IMR-90 (cell line): ENCODE measurements at regions not wholly inside any gene's neighbourhood (a gene's known extent, or its start where the extent isn't known, plus 50 kb on each side); places are given as distances from the start of the nearest gene placed in this dataset.
"Not testable (repeated sequence)": the region's sequence is repeated elsewhere in the genome, so short reads cannot be mapped to it uniquely, and the experiment has no call there.

Experiments
- ATAC-seq: fragments of 200-7000 bp; cut with Tn5 transposase; 2 replicates; pipeline ENCODE4 v1.9.1; 2020; ENCODE audit warnings: low read depth, mild to moderate bottlenecking, moderate library complexity
- BruUV-seq: library from RNA; stranded (reverse); fragments of 400-500 nt; replicated peaks from 2 replicates; lab custom pipeline; 2021; lab: Mats Ljungman, UMichigan
- CTCF ChIA-PET: fragments of 300-600 bp; formaldehyde crosslinking; extraction: SDS; loops from one replicate; lab custom pipeline; 2021; ENCODE audit warnings: antibody characterized with exemption; lab: Yijun Ruan, JAX
- POLR2A ChIA-PET: fragments of 300-600 bp; sonication (Branson Sonifier 250); formaldehyde crosslinking; loops from one replicate; lab custom pipeline; 2022; ENCODE audit warnings: antibody characterized with exemption; ENCODE audit not compliant: unreplicated experiment; lab: Charles Lee
- DNase-seq: peaks from one replicate; pipeline ENCODE4 v3.0.0; 2013
- H2AFZ ChIP-seq: replicated peaks from 2 replicates; pipeline ENCODE3; 2013; ENCODE audit warnings: low read length, mild to moderate bottlenecking; ENCODE audit not compliant: poor library complexity
- H2AK5ac ChIP-seq: 2 replicates; pipeline ENCODE4 v1.6.1; 2013; ENCODE audit warnings: low read depth, low read length, inconsistent platforms
- H2AK9ac ChIP-seq: replicated peaks from 2 replicates; pipeline ENCODE3; 2013; ENCODE audit warnings: mild to moderate bottlenecking, low read depth, low read length, moderate library complexity; ENCODE audit not compliant: poor library complexity
- H2BK120ac ChIP-seq: 2 replicates; pipeline ENCODE4 v1.6.1; 2013; ENCODE audit warnings: low read depth, low read length, inconsistent platforms
- H2BK15ac ChIP-seq: 3 replicates; pipeline ENCODE4 v1.6.1; 2013; ENCODE audit warnings: low read depth, low read length, inconsistent platforms
- H2BK20ac ChIP-seq: 2 replicates; pipeline ENCODE4 v1.6.1; 2013; ENCODE audit warnings: low read depth, mild to moderate bottlenecking, inconsistent platforms, low read length, moderate library complexity
- H2BK5ac ChIP-seq: 2 replicates; pipeline ENCODE4 v1.6.1; 2013; ENCODE audit warnings: mild to moderate bottlenecking, low read depth, low read length, inconsistent platforms; ENCODE audit not compliant: poor library complexity, severe bottlenecking
- H3K14ac ChIP-seq: replicated peaks from 2 replicates; pipeline ENCODE4 v1.6.1; 2013; ENCODE audit warnings: low read depth, low read length, inconsistent platforms
- H3K18ac ChIP-seq: 2 replicates; pipeline ENCODE4 v1.6.1; 2013; ENCODE audit warnings: low read depth, low read length, control low read depth
- H3K23ac ChIP-seq: 2 replicates; pipeline ENCODE4 v1.6.1; 2013; ENCODE audit warnings: low read depth, low read length, inconsistent platforms
- H3K27ac ChIP-seq: 2 replicates; pipeline ENCODE4 v1.5.1; 2013; ENCODE audit warnings: mild to moderate bottlenecking, control low read depth, low read length; ENCODE audit not compliant: insufficient read depth
- H3K27me3 ChIP-seq: 2 replicates; pipeline ENCODE4 v1.6.1; 2013; ENCODE audit warnings: low read length; ENCODE audit not compliant: control insufficient read depth, insufficient read depth
- H3K36me3 ChIP-seq: 2 replicates; pipeline ENCODE4 v1.6.1; 2013; ENCODE audit warnings: low read length, mixed read lengths; ENCODE audit not compliant: control insufficient read depth, insufficient read depth
- H3K4ac ChIP-seq: 2 replicates; pipeline ENCODE4 v1.6.1; 2013; ENCODE audit warnings: low read depth, low read length, inconsistent platforms
- H3K4me1 ChIP-seq: 2 replicates; pipeline ENCODE4 v1.6.1; 2013; ENCODE audit warnings: low read length, mixed read lengths; ENCODE audit not compliant: control insufficient read depth, insufficient read depth
- H3K4me2 ChIP-seq: 2 replicates; pipeline ENCODE4 v1.6.1; 2013; ENCODE audit warnings: low read depth, mild to moderate bottlenecking, control low read depth, low read length, moderate library complexity
- H3K4me3 ChIP-seq: 2 replicates; pipeline ENCODE4 v1.5.1; 2013; ENCODE audit warnings: low read depth, mild to moderate bottlenecking, control low read depth, low read length, moderate library complexity; ENCODE audit not compliant: insufficient read depth
- H3K56ac ChIP-seq: 2 replicates; pipeline ENCODE4 v1.6.1; 2013; ENCODE audit warnings: low read length, inconsistent platforms; ENCODE audit not compliant: insufficient read depth; ENCODE audit errors: extremely low read depth
- H3K79me1 ChIP-seq, 2 experiments: 2 replicates each; pipeline ENCODE4 v1.6.1; 2013; ENCODE audit warnings: low read length in 2 of 2, inconsistent platforms in 1 of 2, low read depth in 1 of 2
- H3K9ac ChIP-seq: 2 replicates; pipeline ENCODE4 v1.6.1; 2013; ENCODE audit warnings: low read depth, low read length, control low read depth
- H3K9me1 ChIP-seq: 2 replicates; pipeline ENCODE4 v1.6.1; 2013; ENCODE audit warnings: low read length, inconsistent platforms; ENCODE audit not compliant: insufficient read depth
- H3K9me3 ChIP-seq: 2 replicates; pipeline ENCODE4 v1.6.1; 2013; ENCODE audit warnings: low read length; ENCODE audit not compliant: control insufficient read depth, insufficient read depth
- H4K20me1 ChIP-seq: 2 replicates; pipeline ENCODE4 v1.6.1; 2013; ENCODE audit warnings: low read length, inconsistent platforms; ENCODE audit not compliant: insufficient read depth
- H4K5ac ChIP-seq: 2 replicates; pipeline ENCODE4 v1.6.1; 2013; ENCODE audit warnings: mild to moderate bottlenecking, low read depth, low read length, control low read depth
- H4K8ac ChIP-seq, 2 experiments: 2 replicates each; pipeline ENCODE4 v1.6.1; 2013; ENCODE audit warnings: low read depth in 2 of 2, low read length in 2 of 2, control low read depth in 1 of 2, inconsistent platforms in 1 of 2
- H4K91ac ChIP-seq: 2 replicates; pipeline ENCODE4 v1.6.1; 2013; ENCODE audit warnings: low read depth, low read length, inconsistent platforms; ENCODE audit not compliant: insufficient read depth
- dilution Hi-C: fragments of 300-500 bp; cut with HindIII; formaldehyde crosslinking; loops from one replicate; pipeline ENCODE4 v1.14.3; 2018; ENCODE audit warnings: low sequenced_read_pairs; ENCODE audit not compliant: unreplicated experiment
- in situ Hi-C: fragments of 300-500 bp; cut with MboI; formaldehyde crosslinking; loops from 3 replicates; pipeline ENCODE4 v1.14.3; 2019; ENCODE audit warnings: low sequenced_read_pairs, inconsistent platforms, mixed read lengths
- intact Hi-C: fragments of 100-400 bp; cut with micrococcal nuclease; formaldehyde crosslinking; loops from 2 replicates; pipeline ENCODE4 v1.10.0; 2022

DNA sequence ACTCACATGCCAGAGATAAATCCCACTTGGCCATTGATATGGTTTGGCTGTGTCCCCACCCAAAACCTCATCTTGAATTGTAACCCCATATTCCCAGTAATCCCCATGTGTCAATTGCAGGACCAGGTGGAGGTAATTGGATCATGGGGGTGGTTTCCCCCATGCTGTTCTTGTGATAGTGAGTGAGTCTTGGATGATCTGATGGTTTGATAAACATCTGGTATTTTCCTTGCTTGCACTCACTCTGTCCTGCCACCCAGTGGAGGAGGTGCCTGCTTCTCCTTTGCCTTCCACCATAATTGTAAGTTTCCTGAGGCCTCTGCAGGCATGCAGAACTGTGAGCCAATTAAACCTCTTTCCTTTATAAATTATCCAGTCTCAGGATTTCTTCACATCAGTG is 50.4 kb upstream of the B3GAT2 start:
- in situ Hi-C loops = loop anchor here (25.0 kb wide), 2 partner anchors 295 to 645 kb away; no protein-coding TSS in a partner anchor

More for the DNA sequence above, 50.4 kb upstream of the B3GAT2 start:
- H3K9me1 ChIP-seq, H2BK120ac ChIP-seq, POLR2A ChIA-PET, H3K4me1 ChIP-seq, H3K56ac ChIP-seq, H4K91ac ChIP-seq, H2BK15ac ChIP-seq, H2BK20ac ChIP-seq, H3K18ac ChIP-seq, H3K79me1 ChIP-seq, H3K9me3 ChIP-seq, ATAC-seq, H4K20me1 ChIP-seq, H3K4me2 ChIP-seq, DNase-seq, BruUV-seq, H3K36me3 ChIP-seq, H3K27me3 ChIP-seq, H2AK5ac ChIP-seq, dilution Hi-C loops, H2AK9ac ChIP-seq, H2AFZ ChIP-seq, H3K14ac ChIP-seq, H3K4me3 ChIP-seq, H2BK5ac ChIP-seq, H4K8ac ChIP-seq, H3K4ac ChIP-seq, intact Hi-C loops, H3K23ac ChIP-seq, CTCF ChIA-PET, H3K27ac ChIP-seq, H4K5ac ChIP-seq, H3K9ac ChIP-seq: not testable (repeated sequence)
